NB4 (cell line): ENCODE measurements at regions not wholly inside any gene's neighbourhood (a gene's known extent, or its start where the extent isn't known, plus 50 kb on each side); places are given as distances from the start of the nearest gene placed in this dataset.

ENCODE experiments used
- DNase-seq: peaks from one replicate; pipeline ENCODE4 v3.0.0; 2010; ENCODE audit warnings: low read depth
- H3K4me3 ChIP-seq: one replicate; pipeline ENCODE4 v1.5.1; 2011; ENCODE audit warnings: mild to moderate bottlenecking, low read depth, low read length, moderate library complexity
- MYC ChIP-seq: IDR thresholded peaks from 2 replicates; pipeline ENCODE4 v1.6.1; 2011; ENCODE audit warnings: low read depth, low read length
- POLR2A ChIP-seq: IDR thresholded peaks from 2 replicates; pipeline ENCODE4 v1.6.1; 2011; ENCODE audit warnings: mild to moderate bottlenecking; ENCODE audit not compliant: insufficient read length; ENCODE audit errors: extremely low read depth
- TF ChIP-seq, protein P1 (sequence below): IDR thresholded peaks from 2 replicates; pipeline ENCODE4 v1.6.1; 2011; ENCODE audit warnings: low read depth, low read length
- TF ChIP-seq, protein P2 (sequence below): IDR thresholded peaks from one replicate; pipeline ENCODE4 v1.5.1; 2012; ENCODE audit warnings: low read depth, low read length

GRCh38 chr2:220619525-220620220 lies 952.4 kb downstream of the EPHA4 start:
- TF ChIP-seq POLR2A: no peak
- no peak for TF ChIP-seq MYC
- TF ChIP-seq, protein P1, sequence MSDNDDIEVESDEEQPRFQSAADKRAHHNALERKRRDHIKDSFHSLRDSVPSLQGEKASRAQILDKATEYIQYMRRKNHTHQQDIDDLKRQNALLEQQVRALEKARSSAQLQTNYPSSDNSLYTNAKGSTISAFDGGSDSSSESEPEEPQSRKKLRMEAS: no peak
- TF ChIP-seq, protein P2, sequence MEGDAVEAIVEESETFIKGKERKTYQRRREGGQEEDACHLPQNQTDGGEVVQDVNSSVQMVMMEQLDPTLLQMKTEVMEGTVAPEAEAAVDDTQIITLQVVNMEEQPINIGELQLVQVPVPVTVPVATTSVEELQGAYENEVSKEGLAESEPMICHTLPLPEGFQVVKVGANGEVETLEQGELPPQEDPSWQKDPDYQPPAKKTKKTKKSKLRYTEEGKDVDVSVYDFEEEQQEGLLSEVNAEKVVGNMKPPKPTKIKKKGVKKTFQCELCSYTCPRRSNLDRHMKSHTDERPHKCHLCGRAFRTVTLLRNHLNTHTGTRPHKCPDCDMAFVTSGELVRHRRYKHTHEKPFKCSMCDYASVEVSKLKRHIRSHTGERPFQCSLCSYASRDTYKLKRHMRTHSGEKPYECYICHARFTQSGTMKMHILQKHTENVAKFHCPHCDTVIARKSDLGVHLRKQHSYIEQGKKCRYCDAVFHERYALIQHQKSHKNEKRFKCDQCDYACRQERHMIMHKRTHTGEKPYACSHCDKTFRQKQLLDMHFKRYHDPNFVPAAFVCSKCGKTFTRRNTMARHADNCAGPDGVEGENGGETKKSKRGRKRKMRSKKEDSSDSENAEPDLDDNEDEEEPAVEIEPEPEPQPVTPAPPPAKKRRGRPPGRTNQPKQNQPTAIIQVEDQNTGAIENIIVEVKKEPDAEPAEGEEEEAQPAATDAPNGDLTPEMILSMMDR: no peak
- no peak overlapping the region for H3K4me3 ChIP-seq
- no peak for DNase-seq

- TF ChIP-seq, protein P1: no peak
- no peak for TF ChIP-seq POLR2A
- no peak for TF ChIP-seq MYC
- TF ChIP-seq, protein P2: no peak
- no peak overlapping the region for H3K4me3 ChIP-seq
- DNase-seq: no peak
Measured at GRCh38 chr2:220626603-220627002, 945.5 kb downstream of the EPHA4 start.

- TF ChIP-seq, protein P2: no peak
- TF ChIP-seq POLR2A: no peak
- no peak for TF ChIP-seq MYC
- TF ChIP-seq, protein P1: no peak
- DNase-seq: no peak
- no peak overlapping the region for H3K4me3 ChIP-seq
Measured at GRCh38 chr2:220628252-220628651, 943.9 kb downstream of the EPHA4 start.

DNA sequence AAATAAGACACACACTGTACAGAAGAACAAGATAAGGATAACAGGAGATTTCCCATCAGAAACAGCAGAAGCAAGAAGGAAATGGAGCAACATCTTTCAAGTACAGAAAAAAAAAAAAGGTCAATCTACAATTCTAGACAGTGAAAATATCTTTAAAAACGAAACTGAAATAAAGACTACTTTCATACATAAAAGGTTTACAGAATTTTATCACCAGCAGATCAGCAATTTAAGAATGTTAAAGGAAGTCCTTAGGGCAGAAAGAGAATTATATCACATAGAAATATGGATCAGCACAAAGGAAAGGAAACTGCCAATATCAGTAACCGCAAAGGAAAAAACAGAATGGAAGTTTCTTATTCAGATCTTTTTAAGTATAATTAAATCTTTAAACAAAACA lies 931.0 kb downstream of the EPHA4 start:
- H3K4me3 ChIP-seq: no peak overlapping the region
- DNase-seq: no peak
- TF ChIP-seq MYC (no peak), POLR2A (no peak)
- TF ChIP-seq, protein P1: no peak
- TF ChIP-seq, protein P2: no peak

- TF ChIP-seq, protein P1: no peak
- TF ChIP-seq, protein P2: no peak
- no peak for TF ChIP-seq MYC
- TF ChIP-seq POLR2A: no peak
- no peak overlapping the region for H3K4me3 ChIP-seq
- no peak for DNase-seq
Measured at GRCh38 chr2:220646424-220646823, 925.7 kb downstream of the EPHA4 start.
